ENCODE measurements at regions not wholly inside any gene's neighbourhood (a gene's known extent, or its start where the extent isn't known, plus 50 kb on each side); places are given as distances from the start of the nearest gene placed in this dataset.

DNA sequence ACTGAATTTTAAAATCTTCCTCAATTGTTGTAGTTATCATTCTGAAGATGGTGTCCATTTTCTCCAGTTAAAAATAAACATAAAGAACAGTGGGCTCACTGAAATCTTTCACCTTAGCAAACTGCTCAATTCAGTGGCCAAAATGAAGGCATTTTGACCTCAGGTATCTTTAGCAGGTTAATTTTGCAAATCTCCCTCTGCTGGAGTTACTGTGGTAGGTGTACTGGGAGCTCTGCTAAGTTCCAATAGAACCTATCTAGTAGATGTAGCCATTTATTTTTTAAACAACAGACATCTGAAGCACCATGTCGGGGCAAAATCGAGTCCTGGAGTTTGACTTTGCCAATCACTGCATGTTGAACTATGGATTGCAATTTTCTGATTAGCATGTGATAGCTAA lies 177.1 kb downstream of the IRS1 start:
- Histone ChIP-seq H3K36me3 (no peaks in the 10 kb centered on the region), H3K4me3 (no peak overlapping the region), H3K4me1 (peaks cover 0 to 3% (median 0%) of the 10 kb centered on the region in 4 donors), H3K27ac (no peak overlapping the region), H3K9me3 (no peaks in the 10 kb centered on the region), H3K27me3 (no peaks in the 10 kb centered on the region)
- no peak for DNase-seq
- intact Hi-C loops (cut with DNase I; ENCODE audit: low total_unique reads) = no loop called here
- TF ChIP-seq, protein P1, sequence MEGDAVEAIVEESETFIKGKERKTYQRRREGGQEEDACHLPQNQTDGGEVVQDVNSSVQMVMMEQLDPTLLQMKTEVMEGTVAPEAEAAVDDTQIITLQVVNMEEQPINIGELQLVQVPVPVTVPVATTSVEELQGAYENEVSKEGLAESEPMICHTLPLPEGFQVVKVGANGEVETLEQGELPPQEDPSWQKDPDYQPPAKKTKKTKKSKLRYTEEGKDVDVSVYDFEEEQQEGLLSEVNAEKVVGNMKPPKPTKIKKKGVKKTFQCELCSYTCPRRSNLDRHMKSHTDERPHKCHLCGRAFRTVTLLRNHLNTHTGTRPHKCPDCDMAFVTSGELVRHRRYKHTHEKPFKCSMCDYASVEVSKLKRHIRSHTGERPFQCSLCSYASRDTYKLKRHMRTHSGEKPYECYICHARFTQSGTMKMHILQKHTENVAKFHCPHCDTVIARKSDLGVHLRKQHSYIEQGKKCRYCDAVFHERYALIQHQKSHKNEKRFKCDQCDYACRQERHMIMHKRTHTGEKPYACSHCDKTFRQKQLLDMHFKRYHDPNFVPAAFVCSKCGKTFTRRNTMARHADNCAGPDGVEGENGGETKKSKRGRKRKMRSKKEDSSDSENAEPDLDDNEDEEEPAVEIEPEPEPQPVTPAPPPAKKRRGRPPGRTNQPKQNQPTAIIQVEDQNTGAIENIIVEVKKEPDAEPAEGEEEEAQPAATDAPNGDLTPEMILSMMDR (IDR thresholded peaks at IDR 0.05) = no peak

DNA sequence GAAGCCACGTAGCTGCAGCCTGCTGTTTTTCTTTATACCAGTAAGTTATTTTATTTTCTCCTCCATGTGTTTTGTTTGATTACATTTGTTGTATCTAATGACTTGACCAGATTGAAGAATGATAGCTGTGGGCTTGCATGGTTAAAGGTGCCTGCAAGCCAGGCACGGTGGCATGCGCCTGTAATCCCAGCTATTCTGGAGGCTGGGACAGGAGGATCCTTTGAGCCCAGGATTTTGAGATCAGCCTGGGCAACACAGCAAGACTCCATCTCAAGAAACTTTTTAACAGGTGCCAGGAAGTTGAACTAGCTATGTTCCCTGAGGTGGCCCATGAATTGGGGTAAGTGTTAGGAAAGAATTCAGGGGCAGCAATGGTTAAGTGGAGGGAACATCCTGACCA lies 179.4 kb downstream of the IRS1 start:
- intact Hi-C loops (cut with DNase I; ENCODE audit: low total_unique reads) = no loop called here
- no peak overlapping the region for H3K27ac ChIP-seq
- no peaks in the 10 kb centered on the region for H3K36me3 ChIP-seq
- TF ChIP-seq, protein P1 (IDR thresholded peaks at IDR 0.05) = no peak
- H3K4me3 ChIP-seq = no peak overlapping the region
- no peaks in the 10 kb centered on the region for H3K27me3 ChIP-seq
- peaks cover 0 to 3% (median 0%) of the 10 kb centered on the region in 4 donors for H3K4me1 ChIP-seq
- no peaks in the 10 kb centered on the region for H3K9me3 ChIP-seq
- no peak for DNase-seq

DNA sequence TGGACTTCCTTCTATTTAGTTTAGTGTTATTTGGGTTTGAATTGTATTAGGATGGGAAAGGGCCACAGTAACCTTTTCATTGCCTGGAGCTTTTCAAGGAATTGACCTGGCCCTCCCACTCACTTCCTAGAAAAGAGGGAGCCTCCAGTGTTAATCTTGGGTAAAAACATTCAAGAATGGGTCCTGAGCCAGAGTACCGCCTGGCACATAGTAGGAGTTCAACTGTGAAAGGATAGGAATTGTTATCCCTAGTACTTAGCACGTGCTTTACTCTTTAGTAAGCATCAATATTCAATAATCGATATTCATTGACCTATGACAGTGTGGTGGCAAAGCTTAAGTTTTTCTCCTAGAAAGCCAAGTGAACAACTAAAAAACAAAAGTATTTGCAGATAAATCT lies 179.9 kb downstream of the IRS1 start:
- intact Hi-C loops (cut with DNase I; ENCODE audit: low total_unique reads) = no loop called here
- TF ChIP-seq, protein P1 (IDR thresholded peaks at IDR 0.05) = no peak
- peaks cover 0 to 3% (median 0%) of the 10 kb centered on the region in 4 donors for H3K4me1 ChIP-seq

DNA sequence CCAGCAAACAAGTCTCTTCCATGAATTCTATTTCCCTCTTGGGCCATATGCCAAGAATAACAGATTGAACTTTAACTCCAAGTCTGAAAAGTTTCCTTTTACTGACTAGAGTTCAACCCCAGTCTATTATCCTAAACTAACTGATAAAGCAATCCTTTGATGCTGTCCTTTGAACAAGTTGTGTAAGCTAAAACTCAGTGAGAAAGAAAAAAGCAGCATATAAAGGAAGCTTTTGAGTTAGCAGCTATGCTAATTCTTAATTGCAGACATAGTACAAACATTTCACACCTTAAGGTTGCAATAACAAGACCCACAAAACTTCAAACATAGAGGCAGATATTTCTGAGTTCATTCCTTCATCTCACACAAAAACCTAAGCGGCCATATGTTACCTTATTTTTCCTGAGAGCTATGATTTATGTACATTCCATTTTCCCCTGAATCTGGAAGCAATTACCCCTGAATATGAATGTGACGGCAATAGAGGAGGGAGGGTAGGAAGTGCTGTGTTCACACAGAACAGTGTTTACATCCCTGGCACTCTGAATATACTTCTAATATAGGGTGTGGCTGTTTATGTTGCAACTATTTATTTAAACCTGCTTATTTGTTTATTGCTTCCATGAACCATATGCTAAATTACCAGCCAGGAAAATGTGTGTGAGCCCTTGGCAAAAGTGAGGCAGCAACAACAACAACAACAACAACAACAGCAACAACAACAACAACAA lies 180.6 kb downstream of the IRS1 start:
- no peak overlapping the region for H3K27ac ChIP-seq
- TF ChIP-seq, protein P1 (IDR thresholded peaks at IDR 0.05) = no peak
- DNase-seq = no peak
- H3K36me3 ChIP-seq = no peaks in the 10 kb centered on the region
- intact Hi-C loops (cut with DNase I; ENCODE audit: low total_unique reads) = no loop called here
- peaks cover 0 to 3% (median 0%) of the 10 kb centered on the region in 4 donors for H3K4me1 ChIP-seq
- H3K27me3 ChIP-seq = no peaks in the 10 kb centered on the region
- no peaks in the 10 kb centered on the region for H3K9me3 ChIP-seq
- H3K4me3 ChIP-seq = no peak overlapping the region

More for the DNA sequence above, 179.9 kb downstream of the IRS1 start:
- H3K9me3 ChIP-seq = no peaks in the 10 kb centered on the region
- no peak overlapping the region for H3K27ac ChIP-seq
- H3K27me3 ChIP-seq = no peaks in the 10 kb centered on the region
- H3K4me3 ChIP-seq = no peak overlapping the region
- no peak for DNase-seq
- H3K36me3 ChIP-seq = no peaks in the 10 kb centered on the region

DNA sequence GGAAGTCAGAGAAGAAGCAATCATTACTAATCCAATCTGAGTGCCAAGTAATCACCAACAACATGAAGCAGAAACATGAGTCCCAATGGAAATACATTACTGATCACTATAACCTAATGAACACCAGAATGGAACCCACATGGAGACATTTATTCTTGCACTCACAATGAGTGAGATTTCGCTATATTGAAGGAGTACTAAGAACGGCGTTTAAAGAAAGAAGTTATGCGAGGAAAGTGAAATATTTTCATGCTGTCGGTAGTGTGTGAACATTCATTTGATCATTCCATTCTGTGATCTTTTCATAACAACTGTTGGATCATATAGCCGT lies 181.1 kb downstream of the IRS1 start:
- H3K4me1 ChIP-seq = no peaks in the 10 kb centered on the region
- no peak overlapping the region for H3K4me3 ChIP-seq
- intact Hi-C loops (cut with DNase I; ENCODE audit: low total_unique reads) = no loop called here
- TF ChIP-seq, protein P1 (IDR thresholded peaks at IDR 0.05) = no peak
- no peaks in the 10 kb centered on the region for H3K27me3 ChIP-seq
- no peaks in the 10 kb centered on the region for H3K36me3 ChIP-seq
- DNase-seq = no peak
- H3K9me3 ChIP-seq = no peaks in the 10 kb centered on the region
- H3K27ac ChIP-seq = no peak overlapping the region
